ENCODE measurements at regions not wholly inside any gene's neighbourhood (a gene's known extent, or its start where the extent isn't known, plus 50 kb on each side); places are given as distances from the start of the nearest gene placed in this dataset.

DNA sequence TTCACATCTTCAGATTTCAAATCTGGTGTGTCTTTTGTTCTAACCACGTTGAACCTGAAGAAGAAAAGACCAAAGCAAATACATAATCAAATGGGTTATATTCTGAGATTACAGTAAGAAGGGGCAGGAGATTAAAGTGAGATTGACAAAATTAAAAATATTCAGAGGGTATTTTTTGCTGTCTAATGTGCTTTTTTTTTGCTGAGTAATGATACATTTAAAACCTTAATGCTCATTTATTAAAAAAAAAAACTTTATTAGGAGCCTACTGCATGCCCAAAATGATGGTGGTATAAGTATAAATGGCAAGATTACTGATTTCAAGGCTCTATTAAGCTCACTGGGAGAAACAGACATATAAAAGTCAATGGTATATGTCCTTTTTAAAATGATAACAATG, 459.4 kb downstream of the FGF9 start:
- TF ChIP-seq EZH2phosphoT487 (IDR thresholded peaks at IDR 0.05; ENCODE audit: borderline replicate concordance, low read length) (no peak), EZH2 (IDR thresholded peaks at IDR 0.05; ENCODE audit: low read length, unreplicated experiment) (no peak)
- TF ChIP-seq, protein P1, sequence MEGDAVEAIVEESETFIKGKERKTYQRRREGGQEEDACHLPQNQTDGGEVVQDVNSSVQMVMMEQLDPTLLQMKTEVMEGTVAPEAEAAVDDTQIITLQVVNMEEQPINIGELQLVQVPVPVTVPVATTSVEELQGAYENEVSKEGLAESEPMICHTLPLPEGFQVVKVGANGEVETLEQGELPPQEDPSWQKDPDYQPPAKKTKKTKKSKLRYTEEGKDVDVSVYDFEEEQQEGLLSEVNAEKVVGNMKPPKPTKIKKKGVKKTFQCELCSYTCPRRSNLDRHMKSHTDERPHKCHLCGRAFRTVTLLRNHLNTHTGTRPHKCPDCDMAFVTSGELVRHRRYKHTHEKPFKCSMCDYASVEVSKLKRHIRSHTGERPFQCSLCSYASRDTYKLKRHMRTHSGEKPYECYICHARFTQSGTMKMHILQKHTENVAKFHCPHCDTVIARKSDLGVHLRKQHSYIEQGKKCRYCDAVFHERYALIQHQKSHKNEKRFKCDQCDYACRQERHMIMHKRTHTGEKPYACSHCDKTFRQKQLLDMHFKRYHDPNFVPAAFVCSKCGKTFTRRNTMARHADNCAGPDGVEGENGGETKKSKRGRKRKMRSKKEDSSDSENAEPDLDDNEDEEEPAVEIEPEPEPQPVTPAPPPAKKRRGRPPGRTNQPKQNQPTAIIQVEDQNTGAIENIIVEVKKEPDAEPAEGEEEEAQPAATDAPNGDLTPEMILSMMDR (conservative IDR thresholded peaks at IDR 0.05; ENCODE audit: low read depth, low read length): no peak
- Histone ChIP-seq H3K79me2 (ENCODE audit: low read length) (no peaks in the 10 kb centered on the region), H3K4me1 (ENCODE audit: insufficient read depth, low read length) (no peaks in the 10 kb centered on the region), H3K27ac (ENCODE audit: low read length) (no peak overlapping the region), H3K36me3 (ENCODE audit: low read depth, low read length) (no peaks in the 10 kb centered on the region), H3K9me2 (replicated peaks; ENCODE audit: low read length) (no peaks in the 10 kb centered on the region), H2AFZ (ENCODE audit: low read length) (no peak overlapping the region), H4K20me1 (ENCODE audit: low read length) (no peaks in the 10 kb centered on the region), H3K9ac (ENCODE audit: low read length) (no peak overlapping the region), H3K4me2 (ENCODE audit: low read length) (no peak overlapping the region), H3K27me3 (ENCODE audit: low read length) (peaks cover 20% of the 10 kb centered on the region), H3K9me3 (ENCODE audit: low read length) (no peaks in the 10 kb centered on the region), H3K4me3 (ENCODE audit: low read length) (no peak overlapping the region), H3F3A (ENCODE audit: low read length, unreplicated experiment) (no peaks in the 10 kb centered on the region)
- BruUV-seq (replicated peaks): no TSS peak
- POLR2A ChIA-PET (ENCODE audit: unreplicated experiment): no interaction called here
- no peak for DNase-seq
- intact Hi-C loops (cut with micrococcal nuclease): no loop called here
- ATAC-seq: no peak
- CTCF ChIA-PET: no interaction called here

DNA sequence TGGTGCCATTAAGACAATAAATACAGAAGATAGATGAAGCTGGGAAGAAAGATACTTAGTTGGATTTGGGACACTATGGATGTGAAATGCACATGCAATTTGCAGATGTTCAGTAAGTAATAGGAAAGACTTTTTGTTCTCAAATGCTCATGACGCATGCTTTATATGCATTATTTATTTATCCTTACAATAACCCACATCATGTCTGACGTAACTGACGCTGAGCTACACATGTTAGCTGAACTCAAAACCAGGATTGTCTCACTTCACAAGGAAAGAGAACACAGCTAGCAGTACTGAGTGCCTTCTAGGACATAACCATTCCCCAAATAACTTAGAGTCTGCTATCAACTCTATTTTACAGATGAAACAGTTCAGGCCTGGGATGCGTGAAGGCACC, 463.4 kb downstream of the FGF9 start:
- no peak for TF ChIP-seq EZH2 (IDR thresholded peaks at IDR 0.05; ENCODE audit: low read length, unreplicated experiment)
- TF ChIP-seq, protein P1 (conservative IDR thresholded peaks at IDR 0.05; ENCODE audit: low read depth, low read length): no peak
- H2AFZ ChIP-seq (ENCODE audit: low read length): no peak overlapping the region
- H3K27me3 ChIP-seq (ENCODE audit: low read length): peaks cover 14% of the 10 kb centered on the region
- no TSS peak for BruUV-seq (replicated peaks)
- H3K36me3 ChIP-seq (ENCODE audit: low read depth, low read length): no peaks in the 10 kb centered on the region
- H3K9me2 ChIP-seq (replicated peaks; ENCODE audit: low read length): no peaks in the 10 kb centered on the region
- DNase-seq (no peak), ATAC-seq (no peak)
- no peak overlapping the region for H3K4me2 ChIP-seq (ENCODE audit: low read length)
- H3F3A ChIP-seq (ENCODE audit: low read length, unreplicated experiment): no peaks in the 10 kb centered on the region
- no peaks in the 10 kb centered on the region for H3K79me2 ChIP-seq (ENCODE audit: low read length)
- H3K4me3 ChIP-seq (ENCODE audit: low read length): no peak overlapping the region
- H3K4me1 ChIP-seq (ENCODE audit: insufficient read depth, low read length): no peaks in the 10 kb centered on the region
- H4K20me1 ChIP-seq (ENCODE audit: low read length): no peaks in the 10 kb centered on the region
- no peaks in the 10 kb centered on the region for H3K9me3 ChIP-seq (ENCODE audit: low read length)
- H3K9ac ChIP-seq (ENCODE audit: low read length): no peak overlapping the region
- ChIA-PET POLR2A (ENCODE audit: unreplicated experiment) (no interaction called here), CTCF (no interaction called here)
- intact Hi-C loops (cut with micrococcal nuclease): no loop called here
- H3K27ac ChIP-seq (ENCODE audit: low read length): no peak overlapping the region

DNA sequence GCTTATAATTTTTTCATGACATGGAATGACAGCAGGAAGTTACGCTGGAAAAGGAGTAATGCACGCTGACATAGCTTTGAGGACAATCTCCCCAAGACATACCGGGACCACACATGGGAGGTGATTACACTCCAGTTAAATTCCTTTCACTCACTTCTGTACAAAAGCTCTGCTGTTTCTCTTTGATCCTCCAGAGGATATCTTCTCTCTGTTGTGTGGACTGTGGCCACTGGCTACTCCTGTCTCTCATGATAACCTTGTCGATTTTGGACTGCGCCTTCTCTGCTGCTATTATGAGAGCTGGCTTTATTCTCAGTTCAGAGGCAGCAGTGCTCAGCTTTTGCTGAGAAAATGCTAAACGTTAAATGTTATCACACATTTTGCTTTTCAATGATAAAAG, 464.6 kb downstream of the FGF9 start:
- H3K4me2 ChIP-seq (ENCODE audit: low read length): no peak overlapping the region
- no peak overlapping the region for H2AFZ ChIP-seq (ENCODE audit: low read length)
- TF ChIP-seq, protein P1 (conservative IDR thresholded peaks at IDR 0.05; ENCODE audit: low read depth, low read length): no peak
- TF ChIP-seq EZH2 (IDR thresholded peaks at IDR 0.05; ENCODE audit: low read length, unreplicated experiment) (no peak), EZH2phosphoT487 (IDR thresholded peaks at IDR 0.05; ENCODE audit: borderline replicate concordance, low read length) (no peak)
- H3F3A ChIP-seq (ENCODE audit: low read length, unreplicated experiment): no peaks in the 10 kb centered on the region
- ATAC-seq (no peak), DNase-seq (no peak)
- no peaks in the 10 kb centered on the region for H4K20me1 ChIP-seq (ENCODE audit: low read length)
- no peak overlapping the region for H3K9ac ChIP-seq (ENCODE audit: low read length)
- H3K79me2 ChIP-seq (ENCODE audit: low read length): no peaks in the 10 kb centered on the region
- H3K9me3 ChIP-seq (ENCODE audit: low read length): no peaks in the 10 kb centered on the region
- intact Hi-C loops (cut with micrococcal nuclease): no loop called here
- no peaks in the 10 kb centered on the region for H3K4me1 ChIP-seq (ENCODE audit: insufficient read depth, low read length)
- POLR2A ChIA-PET (ENCODE audit: unreplicated experiment): no interaction called here
- CTCF ChIA-PET: no interaction called here
- H3K9me2 ChIP-seq (replicated peaks; ENCODE audit: low read length): no peaks in the 10 kb centered on the region
- BruUV-seq (replicated peaks): no TSS peak
- H3K4me3 ChIP-seq (ENCODE audit: low read length): no peak overlapping the region
- peaks cover 14% of the 10 kb centered on the region for H3K27me3 ChIP-seq (ENCODE audit: low read length)
- no peaks in the 10 kb centered on the region for H3K36me3 ChIP-seq (ENCODE audit: low read depth, low read length)
- no peak overlapping the region for H3K27ac ChIP-seq (ENCODE audit: low read length)
